GM12878 (cell line): ENCODE measurements at regions not wholly inside any gene's neighbourhood (a gene's known extent, or its start where the extent isn't known, plus 50 kb on each side); places are given as distances from the start of the nearest gene placed in this dataset.

Experiments
- CTCF ChIP-seq, 3 experiments: IDR thresholded peaks in 2 of 3; conservative IDR thresholded peaks in 1 of 3; 2 replicates each; pipeline ENCODE4 v1.5.1; 2011; ENCODE audit warnings: low read depth in 3 of 3, low read length in 3 of 3, mild to moderate bottlenecking in 3 of 3, control low read depth in 2 of 3, moderate library complexity in 2 of 3, inconsistent platforms in 1 of 3, mixed read lengths in 1 of 3; ENCODE audit not compliant: control insufficient read depth in 2 of 3, insufficient read depth in 1 of 3; ENCODE audit errors: extremely low read depth in 1 of 3
- EZH2 ChIP-seq: IDR thresholded peaks from 2 replicates; pipeline ENCODE4 v1.6.1; 2012; ENCODE audit warnings: low read depth, mild to moderate bottlenecking, control low read depth, inconsistent platforms, low read length, borderline replicate concordance; ENCODE audit not compliant: control insufficient read depth
- MXI1 ChIP-seq: fragments of 150-350 bp; IDR thresholded peaks from 2 replicates; pipeline ENCODE4 v1.6.1; 2011; ENCODE audit warnings: low read depth, mild to moderate bottlenecking, inconsistent platforms, low read length, improper control_type of control experiment

DNA sequence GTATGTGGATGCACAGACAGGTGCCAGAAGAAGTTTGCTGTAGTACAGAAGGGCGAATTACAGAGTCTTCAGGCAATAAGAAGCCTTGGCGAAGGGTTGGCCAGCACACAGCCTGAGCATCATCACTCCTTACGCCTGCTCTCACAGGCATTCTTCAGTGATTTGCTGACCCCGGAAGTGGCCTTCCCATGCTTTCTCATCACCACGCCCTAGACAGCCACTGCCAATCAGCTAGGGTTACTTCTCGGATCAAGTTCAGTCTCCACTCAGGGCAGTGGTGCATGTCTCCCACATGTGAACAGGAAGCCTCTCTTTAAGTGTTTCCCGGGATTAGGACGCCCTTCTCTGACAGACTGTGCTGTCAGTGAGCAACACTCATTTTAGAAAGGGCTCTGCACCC is 81.8 kb downstream of the C1QL2 start:
- TF ChIP-seq CTCF (IDR thresholded peaks at IDR 0.05 in 2 of 3, conservative IDR thresholded peaks at IDR 0.05 in 1 of 3; ENCODE audit: control insufficient read depth in 2 of 3, extremely low read depth in 1 of 3, insufficient read depth in 1 of 3, low read depth in 3 of 3, low read length in 3 of 3) (no peak), MXI1 (no peak), EZH2 (no peak)
